ENCODE measurements at regions not wholly inside any gene's neighbourhood (a gene's known extent, or its start where the extent isn't known, plus 50 kb on each side); places are given as distances from the start of the nearest gene placed in this dataset.
"Not testable (repeated sequence)": the region's sequence is repeated elsewhere in the genome, so short reads cannot be mapped to it uniquely, and the experiment has no call there.

GRCh38 chr4:34335556-34335955 lies 1908.8 kb downstream of the ARAP2 start:
- H3K9me3 Mint-ChIP-seq: peaks cover 6 to 23% (median 12%) of the 10 kb centered on the region in 3 donors
- H3K4me1 Mint-ChIP-seq; H3K27me3 Mint-ChIP-seq; H3K27ac ChIP-seq (ENCODE audit: low read length); ATAC-seq (replicated peaks in 1 of 4); H3K27me3 ChIP-seq (replicated peaks in 1 of 2; ENCODE audit: control insufficient read depth in 2 of 2, extremely low read depth in 1 of 2, insufficient read depth in 2 of 2, low read length in 1 of 2); DNase-seq; POLR2A ChIA-PET; H3K4me1 ChIP-seq (ENCODE audit: control insufficient read depth in 1 of 2, extremely low read depth in 1 of 2, insufficient read depth in 2 of 2, low read length in 2 of 2); H3K36me3 Mint-ChIP-seq; H3K36me3 ChIP-seq (ENCODE audit: control insufficient read depth in 2 of 2, extremely low read depth in 1 of 2, insufficient read depth in 1 of 2, low read length in 1 of 2); H3K27ac Mint-ChIP-seq; CTCF ChIA-PET; H3K4me3 ChIP-seq (ENCODE audit: control insufficient read depth in 1 of 2, extremely low read depth in 1 of 2, low read length in 1 of 2); H3K9me3 ChIP-seq; H3K4me3 Mint-ChIP-seq: not testable (repeated sequence)
- 82% methylated on average over 6 of the region's 22 CpGs for WGBS (ENCODE audit: insufficient coverage)

GRCh38 chr4:34362654-34363053 lies 1881.7 kb downstream of the ARAP2 start:
- H3K4me3 ChIP-seq (ENCODE audit: control insufficient read depth in 1 of 2, extremely low read depth in 1 of 2, low read length in 1 of 2): no peak overlapping the region
- H3K4me3 Mint-ChIP-seq: no peak overlapping the region
- DNase-seq (no peak), ATAC-seq (replicated peaks in 1 of 4) (no peak)
- H3K36me3 Mint-ChIP-seq: no peaks in the 10 kb centered on the region
- no peaks in the 10 kb centered on the region for H3K36me3 ChIP-seq (ENCODE audit: control insufficient read depth in 2 of 2, extremely low read depth in 1 of 2, insufficient read depth in 1 of 2, low read length in 1 of 2)
- CTCF ChIA-PET: no interaction called here
- no peaks in the 10 kb centered on the region for H3K27me3 ChIP-seq (replicated peaks in 1 of 2; ENCODE audit: control insufficient read depth in 2 of 2, extremely low read depth in 1 of 2, insufficient read depth in 2 of 2, low read length in 1 of 2)
- H3K27ac Mint-ChIP-seq: no peak overlapping the region
- H3K9me3 Mint-ChIP-seq: peaks cover 9 to 18% (median 11%) of the 10 kb centered on the region in 3 donors
- no peak overlapping the region for H3K27ac ChIP-seq (ENCODE audit: low read length)
- POLR2A ChIA-PET: no interaction called here
- H3K27me3 Mint-ChIP-seq: no peaks in the 10 kb centered on the region
- H3K4me1 Mint-ChIP-seq: no peaks in the 10 kb centered on the region
- no peaks in the 10 kb centered on the region for H3K4me1 ChIP-seq (ENCODE audit: control insufficient read depth in 1 of 2, extremely low read depth in 1 of 2, insufficient read depth in 2 of 2, low read length in 2 of 2)
- H3K9me3 ChIP-seq: no peaks in the 10 kb centered on the region

- Histone ChIP-seq H3K36me3 (ENCODE audit: control insufficient read depth in 2 of 2, extremely low read depth in 1 of 2, insufficient read depth in 1 of 2, low read length in 1 of 2) (no peaks in the 10 kb centered on the region), H3K9me3 (no peaks in the 10 kb centered on the region), H3K4me1 (ENCODE audit: control insufficient read depth in 1 of 2, extremely low read depth in 1 of 2, insufficient read depth in 2 of 2, low read length in 2 of 2) (no peaks in the 10 kb centered on the region), H3K4me3 (ENCODE audit: control insufficient read depth in 1 of 2, extremely low read depth in 1 of 2, low read length in 1 of 2) (no peak overlapping the region), H3K27ac (ENCODE audit: low read length) (no peak overlapping the region), H3K27me3 (replicated peaks in 1 of 2; ENCODE audit: control insufficient read depth in 2 of 2, extremely low read depth in 1 of 2, insufficient read depth in 2 of 2, low read length in 1 of 2) (no peaks in the 10 kb centered on the region)
- H3K9me3 Mint-ChIP-seq: peaks cover 5 to 18% (median 9%) of the 10 kb centered on the region in 3 donors
- H3K27ac Mint-ChIP-seq: no peak overlapping the region
- ChIA-PET CTCF (interaction anchor here in 1 of 2 donors (0.6 kb wide), 1 partner anchor 1065 kb away, joined by 3 read pairs; no protein-coding TSS in a partner anchor), POLR2A (no interaction called here)
- DNase-seq (no peak), ATAC-seq (replicated peaks in 1 of 4) (no peak)
- H3K4me1 Mint-ChIP-seq: no peaks in the 10 kb centered on the region
- no peaks in the 10 kb centered on the region for H3K27me3 Mint-ChIP-seq
- WGBS (ENCODE audit: insufficient coverage): 80% methylated on average over 2 of the region's 2 CpGs
- H3K36me3 Mint-ChIP-seq: no peaks in the 10 kb centered on the region
- H3K4me3 Mint-ChIP-seq: no peak overlapping the region
These were observed 1880.5 kb downstream of the ARAP2 start for GRCh38 chr4:34363842-34364241.

- CTCF ChIA-PET: no interaction called here
- H3K27ac Mint-ChIP-seq: no peak overlapping the region
These were observed 1878.4 kb downstream of the ARAP2 start for GRCh38 chr4:34365946-34366345.

GRCh38 chr4:34371676-34372075 lies 1872.6 kb downstream of the ARAP2 start:
- H3K4me1 ChIP-seq (ENCODE audit: control insufficient read depth in 1 of 2, extremely low read depth in 1 of 2, insufficient read depth in 2 of 2, low read length in 2 of 2): no peaks in the 10 kb centered on the region
- Mint-ChIP-seq H3K27me3 (no peaks in the 10 kb centered on the region), H3K4me3 (no peak overlapping the region), H3K27ac (no peak overlapping the region), H3K36me3 (no peaks in the 10 kb centered on the region), H3K4me1 (no peaks in the 10 kb centered on the region), H3K9me3 (peaks cover 0 to 9% (median 0%) of the 10 kb centered on the region in 3 donors)
- no peaks in the 10 kb centered on the region for H3K9me3 ChIP-seq
- 91% methylated on average over 1 of the region's 2 CpGs for WGBS (ENCODE audit: insufficient coverage)
- H3K27me3 ChIP-seq (replicated peaks in 1 of 2; ENCODE audit: control insufficient read depth in 2 of 2, extremely low read depth in 1 of 2, insufficient read depth in 2 of 2, low read length in 1 of 2): no peaks in the 10 kb centered on the region
- ChIA-PET CTCF (no interaction called here), POLR2A (no interaction called here)
- H3K27ac ChIP-seq (ENCODE audit: low read length): no peak overlapping the region
- H3K4me3 ChIP-seq (ENCODE audit: control insufficient read depth in 1 of 2, extremely low read depth in 1 of 2, low read length in 1 of 2): no peak overlapping the region
- no peak for DNase-seq
- no peaks in the 10 kb centered on the region for H3K36me3 ChIP-seq (ENCODE audit: control insufficient read depth in 2 of 2, extremely low read depth in 1 of 2, insufficient read depth in 1 of 2, low read length in 1 of 2)
- ATAC-seq (replicated peaks in 1 of 4): no peak

More at GRCh38 chr4:34365946-34366345, 1878.4 kb downstream of the ARAP2 start:
- Mint-ChIP-seq H3K4me1 (no peaks in the 10 kb centered on the region), H3K9me3 (peaks cover 5 to 18% (median 11%) of the 10 kb centered on the region in 3 donors), H3K36me3 (no peaks in the 10 kb centered on the region), H3K4me3 (no peak overlapping the region), H3K27me3 (no peaks in the 10 kb centered on the region)
- ATAC-seq (replicated peaks in 1 of 4): no peak
- POLR2A ChIA-PET: no interaction called here
- H3K27me3 ChIP-seq (replicated peaks in 1 of 2; ENCODE audit: control insufficient read depth in 2 of 2, extremely low read depth in 1 of 2, insufficient read depth in 2 of 2, low read length in 1 of 2): no peaks in the 10 kb centered on the region
- no peak for DNase-seq
- no peaks in the 10 kb centered on the region for H3K9me3 ChIP-seq
- no peaks in the 10 kb centered on the region for H3K36me3 ChIP-seq (ENCODE audit: control insufficient read depth in 2 of 2, extremely low read depth in 1 of 2, insufficient read depth in 1 of 2, low read length in 1 of 2)
- no peak overlapping the region for H3K27ac ChIP-seq (ENCODE audit: low read length)
- no CpG with 5 or more reads among the region's 2 CpGs for WGBS (ENCODE audit: insufficient coverage)
- no peak overlapping the region for H3K4me3 ChIP-seq (ENCODE audit: control insufficient read depth in 1 of 2, extremely low read depth in 1 of 2, low read length in 1 of 2)
- no peaks in the 10 kb centered on the region for H3K4me1 ChIP-seq (ENCODE audit: control insufficient read depth in 1 of 2, extremely low read depth in 1 of 2, insufficient read depth in 2 of 2, low read length in 2 of 2)

GRCh38 chr4:34372815-34373214 lies 1871.5 kb downstream of the ARAP2 start:
- no peaks in the 10 kb centered on the region for H3K4me1 Mint-ChIP-seq
- H3K9me3 Mint-ChIP-seq: peaks cover 0 to 8% (median 0%) of the 10 kb centered on the region in 3 donors
- no peaks in the 10 kb centered on the region for H3K36me3 ChIP-seq (ENCODE audit: control insufficient read depth in 2 of 2, extremely low read depth in 1 of 2, insufficient read depth in 1 of 2, low read length in 1 of 2)
- H3K9me3 ChIP-seq: no peaks in the 10 kb centered on the region
- H3K4me3 Mint-ChIP-seq: no peak overlapping the region
- H3K36me3 Mint-ChIP-seq: no peaks in the 10 kb centered on the region
- H3K4me1 ChIP-seq (ENCODE audit: control insufficient read depth in 1 of 2, extremely low read depth in 1 of 2, insufficient read depth in 2 of 2, low read length in 2 of 2): no peaks in the 10 kb centered on the region
- ATAC-seq (replicated peaks in 1 of 4) (no peak), DNase-seq (no peak)
- H3K27me3 Mint-ChIP-seq: no peaks in the 10 kb centered on the region
- H3K27me3 ChIP-seq (replicated peaks in 1 of 2; ENCODE audit: control insufficient read depth in 2 of 2, extremely low read depth in 1 of 2, insufficient read depth in 2 of 2, low read length in 1 of 2): no peaks in the 10 kb centered on the region
- no CpG with 5 or more reads among the region's 2 CpGs for WGBS (ENCODE audit: insufficient coverage)
- H3K27ac ChIP-seq (ENCODE audit: low read length): no peak overlapping the region
- H3K4me3 ChIP-seq (ENCODE audit: control insufficient read depth in 1 of 2, extremely low read depth in 1 of 2, low read length in 1 of 2): no peak overlapping the region
- ChIA-PET CTCF (no interaction called here), POLR2A (no interaction called here)
- H3K27ac Mint-ChIP-seq: no peak overlapping the region

GRCh38 chr4:34373456-34373855 lies 1870.9 kb downstream of the ARAP2 start:
- Histone ChIP-seq H3K9me3 (no peaks in the 10 kb centered on the region), H3K4me1 (ENCODE audit: control insufficient read depth in 1 of 2, extremely low read depth in 1 of 2, insufficient read depth in 2 of 2, low read length in 2 of 2) (no peaks in the 10 kb centered on the region), H3K27ac (ENCODE audit: low read length) (no peak overlapping the region), H3K36me3 (ENCODE audit: control insufficient read depth in 2 of 2, extremely low read depth in 1 of 2, insufficient read depth in 1 of 2, low read length in 1 of 2) (no peaks in the 10 kb centered on the region), H3K4me3 (ENCODE audit: control insufficient read depth in 1 of 2, extremely low read depth in 1 of 2, low read length in 1 of 2) (no peak overlapping the region), H3K27me3 (replicated peaks in 1 of 2; ENCODE audit: control insufficient read depth in 2 of 2, extremely low read depth in 1 of 2, insufficient read depth in 2 of 2, low read length in 1 of 2) (no peaks in the 10 kb centered on the region)
- no peak overlapping the region for H3K4me3 Mint-ChIP-seq
- ATAC-seq (replicated peaks in 1 of 4) (no peak), DNase-seq (no peak)
- no peaks in the 10 kb centered on the region for H3K36me3 Mint-ChIP-seq
- POLR2A ChIA-PET: no interaction called here
- H3K4me1 Mint-ChIP-seq: no peaks in the 10 kb centered on the region
- H3K27me3 Mint-ChIP-seq: no peaks in the 10 kb centered on the region
- CTCF ChIA-PET: no interaction called here
- WGBS (ENCODE audit: insufficient coverage): 64% methylated on average over 1 of the region's 3 CpGs
- H3K9me3 Mint-ChIP-seq: peaks cover 0 to 8% (median 0%) of the 10 kb centered on the region in 3 donors
- H3K27ac Mint-ChIP-seq: no peak overlapping the region
